HG03045 (cell line): ENCODE measurements at regions not wholly inside any gene's neighbourhood (a gene's known extent, or its start where the extent isn't known, plus 50 kb on each side); places are given as distances from the start of the nearest gene placed in this dataset.
"Not testable (repeated sequence)": the region's sequence is repeated elsewhere in the genome, so short reads cannot be mapped to it uniquely, and the experiment has no call there.

Experiments used
- ATAC-seq: cut with Tn5 transposase; IDR thresholded peaks from one replicate; pipeline ENCODE4 v1.9.1; 2021; ENCODE audit warnings: mild to moderate bottlenecking, moderate library complexity; ENCODE audit not compliant: unreplicated experiment

DNA sequence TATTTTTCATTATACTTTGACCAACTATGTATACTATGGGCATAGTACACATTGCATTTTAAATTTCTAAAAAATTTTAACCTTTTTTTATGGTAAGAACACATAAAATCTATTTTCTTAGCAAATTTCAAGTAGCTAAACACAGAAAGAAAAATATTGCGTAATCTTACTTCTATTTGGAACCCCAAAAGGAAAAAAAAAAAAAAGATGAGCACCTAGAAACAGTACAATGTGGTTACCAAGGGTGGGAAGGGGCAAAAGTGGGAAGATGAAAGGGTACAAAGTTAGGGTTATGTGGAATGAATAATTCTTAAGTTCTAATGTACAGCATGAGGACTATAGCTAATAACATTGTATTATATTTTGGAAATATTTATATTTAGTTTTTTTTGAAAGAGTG, 205.0 kb upstream of the EPHA4 start:
- ATAC-seq: no peak

GRCh38 chr2:221775096-221775495, 203.0 kb upstream of the EPHA4 start:
- no peak for ATAC-seq

- ATAC-seq: no peak
Measured at GRCh38 chr2:221774136-221774535, 202.0 kb upstream of the EPHA4 start.

DNA sequence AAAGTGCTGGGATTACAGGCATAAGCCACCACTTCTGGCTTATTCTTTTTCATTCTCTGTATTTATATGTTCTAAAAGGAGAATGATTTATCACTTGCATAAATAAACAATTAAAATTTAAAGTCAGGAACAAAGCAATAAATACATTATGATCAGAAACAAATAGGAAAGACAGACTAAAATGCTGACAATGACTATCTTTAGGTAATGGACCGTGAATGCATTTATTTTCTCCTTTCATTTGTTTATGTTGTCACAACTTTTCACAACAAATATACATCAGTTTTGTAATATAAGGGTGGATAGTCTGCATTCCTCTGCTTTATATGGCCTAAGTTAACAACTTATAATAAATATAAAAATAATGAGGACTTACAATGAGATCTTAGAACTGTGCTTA, 199.2 kb upstream of the EPHA4 start:
- no peak for ATAC-seq

- no peak for ATAC-seq
Measured at GRCh38 chr2:221767106-221768012, 195.3 kb upstream of the EPHA4 start.

- no peak for ATAC-seq
Measured at GRCh38 chr2:221762496-221762895, 190.4 kb upstream of the EPHA4 start.

- no peak for ATAC-seq
Measured at GRCh38 chr2:221761260-221761659, 189.2 kb upstream of the EPHA4 start.

DNA sequence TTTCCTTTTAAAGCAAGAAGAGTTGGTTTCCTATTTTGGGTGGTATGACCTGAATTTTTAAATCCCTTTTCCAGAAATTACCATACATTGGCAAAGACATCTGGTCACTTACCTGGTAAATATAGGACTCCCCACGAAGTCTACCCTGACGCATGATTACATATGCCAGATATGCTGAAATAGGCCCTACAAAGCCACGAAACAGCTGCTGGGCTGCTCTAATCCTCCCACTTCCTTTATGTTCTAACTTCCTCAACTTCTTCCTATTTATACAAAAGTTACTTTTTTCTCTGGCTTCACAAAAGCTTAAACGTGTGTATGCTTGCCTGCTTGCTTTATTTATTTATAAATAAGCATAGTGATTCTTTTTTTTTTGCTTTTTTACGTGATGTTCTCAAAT, 186.0 kb upstream of the EPHA4 start:
- ATAC-seq: no peak

GRCh38 chr2:221753401-221753800, 181.3 kb upstream of the EPHA4 start:
- ATAC-seq: no peak

- ATAC-seq: no peak
Measured at GRCh38 chr2:221752781-221753180, 180.7 kb upstream of the EPHA4 start.

DNA sequence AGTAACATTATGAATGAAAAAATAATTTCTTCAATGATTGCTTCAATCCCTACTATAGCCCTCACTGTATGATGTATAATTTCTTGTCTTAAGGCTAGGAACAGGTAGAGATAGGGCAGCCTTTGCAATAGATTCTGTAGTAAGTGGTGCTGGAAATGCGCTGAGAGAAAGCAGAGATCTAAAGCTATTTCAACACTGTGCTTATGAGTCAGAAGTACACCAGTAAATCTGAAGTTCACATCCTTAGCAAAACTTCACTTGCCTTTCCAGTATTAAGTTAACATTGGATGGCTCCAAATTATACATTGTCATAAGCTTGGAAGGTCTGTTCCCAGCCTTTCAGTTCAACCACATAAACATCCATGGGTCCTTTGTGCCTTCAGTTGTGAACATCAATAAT, 178.2 kb upstream of the EPHA4 start:
- ATAC-seq: no peak

GRCh38 chr2:221747289-221747972, 175.3 kb upstream of the EPHA4 start:
- peak; percentile 79 for ATAC-seq

GRCh38 chr2:221741496-221742211, 169.6 kb upstream of the EPHA4 start:
- ATAC-seq: no peak

- peak; percentile 60 for ATAC-seq
Measured at GRCh38 chr2:221731432-221732145, 159.5 kb upstream of the EPHA4 start.

DNA sequence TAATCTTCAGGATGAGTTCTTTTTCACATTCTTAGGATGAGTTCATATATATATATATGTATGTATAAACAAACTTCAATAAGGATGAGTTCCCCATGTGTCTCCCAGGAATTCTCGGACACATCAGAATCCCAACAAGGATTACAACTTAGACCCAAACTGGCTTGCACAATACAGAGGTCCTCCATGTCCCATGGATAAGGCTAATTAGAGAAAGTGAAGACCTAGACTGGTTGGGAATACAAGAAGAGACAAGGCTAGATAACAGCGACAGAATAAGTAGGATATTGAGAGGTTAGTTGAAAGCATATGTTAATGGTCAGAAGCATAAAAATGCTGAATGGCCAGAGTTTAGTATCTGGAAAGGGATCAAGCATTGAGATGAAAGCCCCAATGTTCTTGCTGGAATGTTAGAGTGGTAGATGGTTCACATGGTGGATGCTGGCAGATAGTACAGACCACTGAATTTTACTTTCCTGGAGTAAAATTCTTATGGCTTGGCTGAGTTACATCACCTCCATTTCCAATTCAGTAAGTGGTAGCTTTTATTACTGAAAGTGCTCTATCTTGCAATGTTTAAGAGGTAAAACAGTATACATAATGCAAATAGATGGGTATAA, 154.9 kb upstream of the EPHA4 start:
- no peak for ATAC-seq

GRCh38 chr2:221724631-221725203, 152.6 kb upstream of the EPHA4 start:
- ATAC-seq: no peak

- not testable (repeated sequence) for ATAC-seq
Measured at GRCh38 chr2:221724117-221724516, 152.0 kb upstream of the EPHA4 start.

GRCh38 chr2:221716426-221717303, 144.6 kb upstream of the EPHA4 start:
- ATAC-seq: no peak
